Peyer's patch (tissue), 4 donors: ENCODE measurements at regions not wholly inside any gene's neighbourhood (a gene's known extent, or its start where the extent isn't known, plus 50 kb on each side); places are given as distances from the start of the nearest gene placed in this dataset.

Experiments used
- POLR2A ChIP-seq, 2 donors: fragments of 450-650 bp; IDR thresholded peaks; one replicate each; pipeline ENCODE4 v1.5.1; 2017; ENCODE audit warnings: antibody characterized with exemption in 2 of 2, mild to moderate bottlenecking in 2 of 2, moderate library complexity in 2 of 2
- TF ChIP-seq, protein P1 (sequence below), 6 experiments: fragments of 450-650 bp in 4 of 6; fragments of 200-600 bp in 2 of 6; sonication (generic) in 1 of 6; IDR thresholded peaks; one replicate each; pipeline ENCODE4 v1.5.1; 2017 to 2019; ENCODE audit warnings: antibody characterized with exemption in 6 of 6, mild to moderate bottlenecking in 3 of 6, moderate library complexity in 1 of 6

DNA sequence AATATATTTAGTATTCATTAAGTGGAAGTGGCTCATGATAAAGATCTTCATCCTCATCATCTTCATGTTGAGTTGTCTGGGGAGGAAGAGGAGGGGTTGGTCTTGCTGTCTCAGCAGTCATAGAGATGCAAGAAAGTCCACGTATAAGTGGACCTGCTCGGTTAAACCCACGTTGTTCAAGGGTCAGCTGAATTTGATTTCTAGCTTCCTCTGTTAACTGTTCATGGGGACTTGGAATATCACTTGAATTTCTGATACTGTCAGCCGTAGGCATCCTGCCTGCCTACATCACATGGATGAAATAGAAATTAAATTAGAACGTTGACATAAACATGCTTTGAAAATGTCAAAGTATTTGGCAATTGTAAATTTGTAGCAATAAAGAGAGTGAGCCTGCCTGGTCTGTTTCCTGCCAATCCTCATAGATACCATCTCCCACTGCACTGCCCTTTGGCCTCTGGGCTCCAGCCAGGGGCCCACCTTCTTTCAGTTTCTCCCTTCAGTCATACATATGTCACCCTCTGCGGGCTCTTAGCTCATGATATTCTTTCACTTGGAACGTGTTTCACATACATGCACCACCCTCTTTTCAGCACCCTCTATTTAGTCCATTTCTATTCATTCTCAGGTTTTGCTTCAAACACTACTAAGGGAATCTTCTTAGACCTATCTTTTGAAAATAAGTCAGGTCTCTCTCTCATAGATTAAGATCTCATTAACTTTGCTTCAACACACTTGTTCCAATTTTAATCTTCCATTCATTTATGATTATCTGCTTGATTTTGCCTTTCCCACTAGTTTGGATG lies 376.3 kb downstream of the IPMK start:
- TF ChIP-seq, protein P1, sequence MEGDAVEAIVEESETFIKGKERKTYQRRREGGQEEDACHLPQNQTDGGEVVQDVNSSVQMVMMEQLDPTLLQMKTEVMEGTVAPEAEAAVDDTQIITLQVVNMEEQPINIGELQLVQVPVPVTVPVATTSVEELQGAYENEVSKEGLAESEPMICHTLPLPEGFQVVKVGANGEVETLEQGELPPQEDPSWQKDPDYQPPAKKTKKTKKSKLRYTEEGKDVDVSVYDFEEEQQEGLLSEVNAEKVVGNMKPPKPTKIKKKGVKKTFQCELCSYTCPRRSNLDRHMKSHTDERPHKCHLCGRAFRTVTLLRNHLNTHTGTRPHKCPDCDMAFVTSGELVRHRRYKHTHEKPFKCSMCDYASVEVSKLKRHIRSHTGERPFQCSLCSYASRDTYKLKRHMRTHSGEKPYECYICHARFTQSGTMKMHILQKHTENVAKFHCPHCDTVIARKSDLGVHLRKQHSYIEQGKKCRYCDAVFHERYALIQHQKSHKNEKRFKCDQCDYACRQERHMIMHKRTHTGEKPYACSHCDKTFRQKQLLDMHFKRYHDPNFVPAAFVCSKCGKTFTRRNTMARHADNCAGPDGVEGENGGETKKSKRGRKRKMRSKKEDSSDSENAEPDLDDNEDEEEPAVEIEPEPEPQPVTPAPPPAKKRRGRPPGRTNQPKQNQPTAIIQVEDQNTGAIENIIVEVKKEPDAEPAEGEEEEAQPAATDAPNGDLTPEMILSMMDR (IDR thresholded peaks at IDR 0.05): no peak
- no peak for TF ChIP-seq POLR2A (IDR thresholded peaks at IDR 0.05)
